ENCODE measurements at regions not wholly inside any gene's neighbourhood (a gene's known extent, or its start where the extent isn't known, plus 50 kb on each side); places are given as distances from the start of the nearest gene placed in this dataset.

GRCh38 chrX:3806630-3807029, 93.2 kb upstream of the PRKX start:
- ChIA-PET POLR2A (no interaction called here), CTCF (ENCODE audit: low intra/inter-chr PET ratio) (no interaction called here)
- intact Hi-C loops (cut with micrococcal nuclease) (no loop called here), in situ Hi-C loops (cut with MboI) (no loop called here)
- ATAC-seq (peak; percentile 67; the same call in 2 of the 3 replicates), DNase-seq (ENCODE audit: extremely low read depth in 1 of 4, low spot score in 3 of 4) (peak in 1 of 4 experiments; percentile 12), FAIRE-seq (no peak)
- no peak overlapping the region for H3K27ac ChIP-seq (ENCODE audit: extremely low read depth, low read depth, low read length)
- peaks cover 0 to 3% of the 10 kb centered on the region in 2 experiments; a peak in 1 of 5 replicates for H3K4me1 ChIP-seq (replicated peaks in 1 of 2; ENCODE audit: control insufficient read depth in 2 of 2, insufficient read depth in 2 of 2, low read length in 2 of 2)
- no peaks in the 10 kb centered on the region for H3K36me3 ChIP-seq (ENCODE audit: control insufficient read depth, insufficient read depth, low read length)
- H3K79me2 ChIP-seq (ENCODE audit: control insufficient read depth, insufficient read depth, low read length): no peaks in the 10 kb centered on the region
- H3K4me3 ChIP-seq: no peak overlapping the region
- 5% methylated on average over 2 of the region's 10 CpGs for WGBS (ENCODE audit: insufficient coverage, low coverage, missing lambda C conversion rate)
- BruUV-seq (replicated peaks): no TSS peak
- no peaks in the 10 kb centered on the region for H3K9me3 ChIP-seq (replicated peaks; ENCODE audit: control insufficient read depth, insufficient read depth, low read depth, low read length)
- no peaks in the 10 kb centered on the region for H4K20me1 ChIP-seq (replicated peaks; ENCODE audit: control insufficient read depth, insufficient read depth, low read length)
- H3K9ac ChIP-seq (ENCODE audit: insufficient read depth in 1 of 2, low read depth in 2 of 2, low read length in 2 of 2): no peak overlapping the region
- TF ChIP-seq CXXC5 (CRISPR knock-in tag; IDR thresholded peaks at IDR 0.05): 0 out of 2 replicates have a peak, but pooled peaks have one; percentile 22
- peak; percentile 79 for TF ChIP-seq CBX2 (IDR thresholded peaks at IDR 0.05; ENCODE audit: insufficient read depth, low read length, poor library complexity, severe bottlenecking)
- TF ChIP-seq, protein P1, sequence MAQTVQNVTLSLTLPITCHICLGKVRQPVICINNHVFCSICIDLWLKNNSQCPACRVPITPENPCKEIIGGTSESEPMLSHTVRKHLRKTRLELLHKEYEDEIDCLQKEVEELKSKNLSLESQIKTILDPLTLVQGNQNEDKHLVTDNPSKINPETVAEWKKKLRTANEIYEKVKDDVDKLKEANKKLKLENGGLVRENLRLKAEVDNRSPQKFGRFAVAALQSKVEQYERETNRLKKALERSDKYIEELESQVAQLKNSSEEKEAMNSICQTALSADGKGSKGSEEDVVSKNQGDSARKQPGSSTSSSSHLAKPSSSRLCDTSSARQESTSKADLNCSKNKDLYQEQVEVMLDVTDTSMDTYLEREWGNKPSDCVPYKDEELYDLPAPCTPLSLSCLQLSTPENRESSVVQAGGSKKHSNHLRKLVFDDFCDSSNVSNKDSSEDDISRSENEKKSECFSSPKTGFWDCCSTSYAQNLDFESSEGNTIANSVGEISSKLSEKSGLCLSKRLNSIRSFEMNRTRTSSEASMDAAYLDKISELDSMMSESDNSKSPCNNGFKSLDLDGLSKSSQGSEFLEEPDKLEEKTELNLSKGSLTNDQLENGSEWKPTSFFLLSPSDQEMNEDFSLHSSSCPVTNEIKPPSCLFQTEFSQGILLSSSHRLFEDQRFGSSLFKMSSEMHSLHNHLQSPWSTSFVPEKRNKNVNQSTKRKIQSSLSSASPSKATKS (CRISPR knock-in tag; IDR thresholded peaks at IDR 0.05): no peak
- TF ChIP-seq CBX8 (IDR thresholded peaks at IDR 0.05; ENCODE audit: borderline replicate concordance, extremely low read depth, low read depth, low read length, poor library complexity, severe bottlenecking): peak; percentile 94
- peak; percentile 17; the same call in 1 of the 2 replicates for TF ChIP-seq RNF2 (IDR thresholded peaks at IDR 0.05)
- H3K4me2 ChIP-seq (ENCODE audit: insufficient read depth, low read length): no peak overlapping the region
- peaks cover 5 to 11% of the 10 kb centered on the region in 2 experiments; a peak in 3 of 5 replicates for H3K27me3 ChIP-seq (ENCODE audit: control insufficient read depth in 2 of 2, insufficient read depth in 2 of 2, low read length in 2 of 2)
- no peaks in the 10 kb centered on the region for H3K9me1 ChIP-seq (ENCODE audit: control insufficient read depth, insufficient read depth, low read length)
- no peak overlapping the region for H2AFZ ChIP-seq (ENCODE audit: low read depth, low read length)
